Heart left ventricle (tissue), 13 donors: ENCODE measurements at regions not wholly inside any gene's neighbourhood (a gene's known extent, or its start where the extent isn't known, plus 50 kb on each side); places are given as distances from the start of the nearest gene placed in this dataset.

Source experiments
- POLR2A ChIP-seq, 2 donors: fragments of 450-650 bp; IDR thresholded peaks; one replicate each; pipeline ENCODE4 v1.6.1; 2017; ENCODE audit warnings: antibody characterized with exemption in 2 of 2, mild to moderate bottlenecking in 2 of 2, moderate library complexity in 2 of 2
- TF ChIP-seq, protein P1 (sequence below), 12 donors: fragments of 200-600 bp; sonication (generic) in 4 of 12; IDR thresholded peaks; one replicate each; pipeline versions ENCODE4 v1.5.0 to v1.8.0; 2018 to 2022; ENCODE audit warnings: antibody characterized with exemption in 12 of 12, mild to moderate bottlenecking in 5 of 12
- donor health status: ischemic (EF 13 %, LVEDD 7.1; RV severe dilation, severe dysfunction).
- donor health status: DM: no; HTN: yes; CAD: no.
- donor health status: DM: no; HTN: no; CAD: no.
- donor health status: ischemic (EF 25% LVEDD 6.9; RV normal size, moderate dysfunction).
- donor health status: ischemic (EF 25% LVEDD 5.7; RV mildly dilated, moderate dysfunction).
- donor health status: ischemic (EF 35%, LVEDD 5.7; RV mildly dilated, moderate dysfunction).
- donor health status: nonischemic (EF 11% LVEDD 7.7; RV severe dilation, severe dysfunction).
- donor health status: DM: yes; HTN: yes; CAD: no.
- donor health status: PGD.
- donor health status: ischemic (EF 29% LVEDD 5.4; RV normal size, mild dysfunction).
- donor health status: nonischemic (EF 23%, LVEDD 6.1; RV moderate dilation, normal function).

DNA sequence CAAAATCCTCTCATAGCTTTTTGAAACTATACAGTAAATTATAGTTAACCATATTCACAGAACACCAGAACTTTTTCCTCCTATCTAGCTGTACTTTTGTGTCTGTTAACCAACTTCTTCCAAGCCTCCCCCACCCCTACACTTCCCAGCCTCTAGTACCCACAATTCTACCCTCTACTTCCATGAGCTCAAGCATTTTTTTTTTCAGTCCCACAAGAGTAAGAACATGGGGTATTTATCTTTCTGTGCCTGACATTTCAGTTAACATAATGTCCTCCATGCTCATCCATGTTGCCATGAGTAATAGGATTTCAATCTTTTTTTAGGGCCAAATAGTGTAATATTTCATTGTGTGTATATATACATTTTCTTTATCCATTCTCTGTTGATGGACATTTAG lies 128.3 kb upstream of the MAN2A1 start:
- TF ChIP-seq, protein P1, sequence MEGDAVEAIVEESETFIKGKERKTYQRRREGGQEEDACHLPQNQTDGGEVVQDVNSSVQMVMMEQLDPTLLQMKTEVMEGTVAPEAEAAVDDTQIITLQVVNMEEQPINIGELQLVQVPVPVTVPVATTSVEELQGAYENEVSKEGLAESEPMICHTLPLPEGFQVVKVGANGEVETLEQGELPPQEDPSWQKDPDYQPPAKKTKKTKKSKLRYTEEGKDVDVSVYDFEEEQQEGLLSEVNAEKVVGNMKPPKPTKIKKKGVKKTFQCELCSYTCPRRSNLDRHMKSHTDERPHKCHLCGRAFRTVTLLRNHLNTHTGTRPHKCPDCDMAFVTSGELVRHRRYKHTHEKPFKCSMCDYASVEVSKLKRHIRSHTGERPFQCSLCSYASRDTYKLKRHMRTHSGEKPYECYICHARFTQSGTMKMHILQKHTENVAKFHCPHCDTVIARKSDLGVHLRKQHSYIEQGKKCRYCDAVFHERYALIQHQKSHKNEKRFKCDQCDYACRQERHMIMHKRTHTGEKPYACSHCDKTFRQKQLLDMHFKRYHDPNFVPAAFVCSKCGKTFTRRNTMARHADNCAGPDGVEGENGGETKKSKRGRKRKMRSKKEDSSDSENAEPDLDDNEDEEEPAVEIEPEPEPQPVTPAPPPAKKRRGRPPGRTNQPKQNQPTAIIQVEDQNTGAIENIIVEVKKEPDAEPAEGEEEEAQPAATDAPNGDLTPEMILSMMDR (IDR thresholded peaks at IDR 0.05): no peak
- TF ChIP-seq POLR2A (IDR thresholded peaks at IDR 0.05): no peak
